ENCODE measurements at regions not wholly inside any gene's neighbourhood (a gene's known extent, or its start where the extent isn't known, plus 50 kb on each side); places are given as distances from the start of the nearest gene placed in this dataset.

DNA sequence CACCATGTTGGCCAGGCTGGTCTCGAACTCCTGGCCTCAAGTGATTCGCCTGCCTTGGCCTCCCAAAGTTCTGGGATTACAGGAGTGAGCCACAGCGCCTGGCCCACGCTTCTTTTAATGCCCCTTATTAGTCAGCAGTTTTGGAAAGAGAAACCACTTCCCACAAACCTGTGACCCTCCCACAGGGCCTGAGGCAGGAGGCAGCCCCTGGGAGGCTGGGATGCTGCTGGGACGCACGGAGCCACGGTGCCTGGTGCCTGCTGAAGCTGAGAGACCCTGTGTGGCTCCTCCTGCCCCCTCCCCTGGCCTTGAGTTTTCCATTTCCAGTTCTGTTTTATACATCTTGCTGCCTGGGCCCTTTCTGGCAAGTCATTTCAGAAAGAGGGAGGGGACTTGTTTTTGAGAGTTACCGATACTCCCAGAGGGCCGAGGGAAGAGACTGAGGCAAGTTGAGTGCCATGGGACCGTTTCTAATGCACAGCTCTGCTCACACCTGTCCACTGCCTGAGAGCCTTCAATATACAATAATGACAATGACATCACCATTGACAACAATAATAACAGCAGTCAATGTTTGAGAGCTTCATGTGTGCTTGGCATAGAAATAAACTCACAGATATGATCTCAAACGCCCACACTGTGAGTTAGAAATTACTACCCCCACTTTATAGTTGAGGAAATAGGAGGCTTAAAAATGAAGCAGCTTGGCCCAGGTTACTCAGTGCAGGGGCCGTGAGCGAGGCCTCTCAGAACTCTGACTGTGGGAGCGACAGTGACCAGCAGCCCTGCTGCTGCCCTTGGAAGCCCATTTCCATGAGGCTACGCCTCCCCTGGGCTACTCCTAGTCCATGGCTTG lies 78.1 kb upstream of the YWHAQ start:
- TF ChIP-seq, protein P1, sequence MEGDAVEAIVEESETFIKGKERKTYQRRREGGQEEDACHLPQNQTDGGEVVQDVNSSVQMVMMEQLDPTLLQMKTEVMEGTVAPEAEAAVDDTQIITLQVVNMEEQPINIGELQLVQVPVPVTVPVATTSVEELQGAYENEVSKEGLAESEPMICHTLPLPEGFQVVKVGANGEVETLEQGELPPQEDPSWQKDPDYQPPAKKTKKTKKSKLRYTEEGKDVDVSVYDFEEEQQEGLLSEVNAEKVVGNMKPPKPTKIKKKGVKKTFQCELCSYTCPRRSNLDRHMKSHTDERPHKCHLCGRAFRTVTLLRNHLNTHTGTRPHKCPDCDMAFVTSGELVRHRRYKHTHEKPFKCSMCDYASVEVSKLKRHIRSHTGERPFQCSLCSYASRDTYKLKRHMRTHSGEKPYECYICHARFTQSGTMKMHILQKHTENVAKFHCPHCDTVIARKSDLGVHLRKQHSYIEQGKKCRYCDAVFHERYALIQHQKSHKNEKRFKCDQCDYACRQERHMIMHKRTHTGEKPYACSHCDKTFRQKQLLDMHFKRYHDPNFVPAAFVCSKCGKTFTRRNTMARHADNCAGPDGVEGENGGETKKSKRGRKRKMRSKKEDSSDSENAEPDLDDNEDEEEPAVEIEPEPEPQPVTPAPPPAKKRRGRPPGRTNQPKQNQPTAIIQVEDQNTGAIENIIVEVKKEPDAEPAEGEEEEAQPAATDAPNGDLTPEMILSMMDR (conservative IDR thresholded peaks at IDR 0.05; ENCODE audit: low read length): no peak
- no peak for TF ChIP-seq EZH2phosphoT487 (IDR thresholded peaks at IDR 0.05; ENCODE audit: borderline replicate concordance)
